Gastrocnemius medialis (tissue), 4 donors: ENCODE measurements at regions not wholly inside any gene's neighbourhood (a gene's known extent, or its start where the extent isn't known, plus 50 kb on each side); places are given as distances from the start of the nearest gene placed in this dataset.

Source experiments
- ATAC-seq, 2 donors: fragments of 150-250 bp; one replicate each; pipeline ENCODE4 v1.9.1; 2016
- DNase-seq, 2 donors: peaks; one replicate each; pipeline ENCODE4 v3.0.0-alpha.2; 2019
- H3K27ac ChIP-seq, 4 donors: fragments of 200-600 bp; sonication (generic); 1 replicate in 1 of 4; 2 replicates in 3 of 4; pipeline ENCODE4 v1.5.1; 2016 to 2018; ENCODE audit warnings: mild to moderate bottlenecking in 2 of 4, moderate library complexity in 1 of 4
- H3K27me3 ChIP-seq, 3 donors: fragments of 200-600 bp; sonication (generic) in 2 of 3; 1 replicate in 1 of 3; 2 replicates in 2 of 3; pipeline versions ENCODE4 v1.5.1 to v1.6.0; 2016 to 2019; ENCODE audit warnings: mild to moderate bottlenecking in 1 of 3, moderate library complexity in 1 of 3
- H3K36me3 ChIP-seq, 2 donors: fragments of 200-600 bp; sonication (generic) in 1 of 2; one replicate each; pipeline ENCODE4 v1.5.1; 2017 to 2018
- H3K4me1 ChIP-seq, 2 donors: fragments of 200-600 bp; sonication (generic) in 1 of 2; one replicate each; pipeline ENCODE4 v1.5.1; 2016 to 2017; ENCODE audit warnings: mild to moderate bottlenecking in 2 of 2
- H3K4me3 ChIP-seq, 4 donors: fragments of 200-600 bp; sonication (generic) in 3 of 4; 1 replicate in 1 of 4; 2 replicates in 3 of 4; pipeline ENCODE4 v1.5.1; 2016 to 2019; ENCODE audit warnings: mild to moderate bottlenecking in 2 of 4
- H3K9me3 ChIP-seq, 3 donors: fragments of 200-600 bp; sonication (generic) in 2 of 3; 1 replicate in 1 of 3; 2 replicates in 2 of 3; pipeline ENCODE4 v1.5.1; 2016 to 2019
- CTCF ChIP-seq, 5 experiments: fragments of 450-650 bp in 3 of 5; fragments of 200-600 bp in 2 of 5; sonication (generic) in 2 of 5; IDR thresholded peaks in 4 of 5; conservative IDR thresholded peaks in 1 of 5; 1 replicate in 4 of 5; 2 replicates in 1 of 5; pipeline ENCODE4 v1.5.1; 2016 to 2019; ENCODE audit warnings: antibody characterized with exemption in 5 of 5, mild to moderate bottlenecking in 3 of 5, moderate library complexity in 3 of 5
- POLR2A ChIP-seq, 2 donors: fragments of 450-650 bp; IDR thresholded peaks; one replicate each; pipeline ENCODE4 v1.6.1; 2017; ENCODE audit warnings: antibody characterized with exemption in 2 of 2, mild to moderate bottlenecking in 2 of 2, moderate library complexity in 2 of 2
- in situ Hi-C, 4 donors: fragments of 200-750 bp; cut with MboI; loops; one replicate each; pipeline versions ENCODE4 v1.15.0 to v1.8.0; 2017; ENCODE audit warnings: low sequenced_read_pairs in 4 of 4
- intact Hi-C: fragments of 100-400 bp; cut with DNase I; formaldehyde crosslinking; loops from one replicate; pipeline ENCODE4 v1.15.1; 2023; ENCODE audit warnings: low total_unique reads

GRCh38 chr9:16090907-16091629 lies 538.2 kb downstream of the CCDC171 start:
- peaks cover 0 to 6% (median 0%) of the 10 kb centered on the region in 3 donors for H3K9me3 ChIP-seq
- H3K36me3 ChIP-seq, result no peaks in the 10 kb centered on the region
- ATAC-seq, result no peak
- TF ChIP-seq CTCF (IDR thresholded peaks at IDR 0.05 in 4 of 5, conservative IDR thresholded peaks at IDR 0.05 in 1 of 5) (no peak), POLR2A (IDR thresholded peaks at IDR 0.05) (no peak)
- in situ Hi-C loops (no loop called here), intact Hi-C loops (no loop called here)
- no peak for DNase-seq
- no peaks in the 10 kb centered on the region for H3K4me1 ChIP-seq
- H3K27ac ChIP-seq, result no peak overlapping the region
- no peak overlapping the region for H3K4me3 ChIP-seq
- H3K27me3 ChIP-seq, result no peaks in the 10 kb centered on the region

GRCh38 chr9:16092142-16093091 lies 539.6 kb downstream of the CCDC171 start:
- DNase-seq, result no peak

GRCh38 chr9:16098306-16098705 lies 545.5 kb downstream of the CCDC171 start:
- H3K36me3 ChIP-seq, result no peaks in the 10 kb centered on the region

More at GRCh38 chr9:16092142-16093091, 539.6 kb downstream of the CCDC171 start:
- intact Hi-C loops, result no loop called here
- no peaks in the 10 kb centered on the region for H3K9me3 ChIP-seq
- H3K4me3 ChIP-seq, result no peak overlapping the region
- H3K4me1 ChIP-seq, result no peaks in the 10 kb centered on the region
- in situ Hi-C loops, result no loop called here
- TF ChIP-seq POLR2A (IDR thresholded peaks at IDR 0.05), result no peak
- no peaks in the 10 kb centered on the region for H3K36me3 ChIP-seq
- no peak overlapping the region for H3K27ac ChIP-seq
- no peaks in the 10 kb centered on the region for H3K27me3 ChIP-seq
- no peak for ATAC-seq

GRCh38 chr9:16099732-16100536 lies 547.1 kb downstream of the CCDC171 start:
- no peak for ATAC-seq
- TF ChIP-seq CTCF (IDR thresholded peaks at IDR 0.05 in 4 of 5, conservative IDR thresholded peaks at IDR 0.05 in 1 of 5) (no peak), POLR2A (IDR thresholded peaks at IDR 0.05) (no peak)
- intact Hi-C loops (no loop called here), in situ Hi-C loops (no loop called here)
- H3K9me3 ChIP-seq, result no peaks in the 10 kb centered on the region
- H3K27me3 ChIP-seq, result no peaks in the 10 kb centered on the region
- no peak overlapping the region for H3K27ac ChIP-seq
- no peak for DNase-seq
- H3K4me1 ChIP-seq, result peaks cover 0 to 6% of the 10 kb centered on the region in 2 donors
- H3K36me3 ChIP-seq, result no peaks in the 10 kb centered on the region
- H3K4me3 ChIP-seq, result no peak overlapping the region

More at GRCh38 chr9:16098306-16098705, 545.5 kb downstream of the CCDC171 start:
- Histone ChIP-seq H3K4me3 (no peak overlapping the region), H3K4me1 (peaks cover 0 to 6% of the 10 kb centered on the region in 2 donors), H3K27me3 (no peaks in the 10 kb centered on the region), H3K9me3 (no peaks in the 10 kb centered on the region), H3K27ac (no peak overlapping the region)
- TF ChIP-seq CTCF (IDR thresholded peaks at IDR 0.05 in 4 of 5, conservative IDR thresholded peaks at IDR 0.05 in 1 of 5) (no peak), POLR2A (IDR thresholded peaks at IDR 0.05) (no peak)
- ATAC-seq, result no peak
- in situ Hi-C loops, result no loop called here
- DNase-seq, result no peak
- intact Hi-C loops, result no loop called here
